ENCODE measurements at regions not wholly inside any gene's neighbourhood (a gene's known extent, or its start where the extent isn't known, plus 50 kb on each side); places are given as distances from the start of the nearest gene placed in this dataset.

DNA sequence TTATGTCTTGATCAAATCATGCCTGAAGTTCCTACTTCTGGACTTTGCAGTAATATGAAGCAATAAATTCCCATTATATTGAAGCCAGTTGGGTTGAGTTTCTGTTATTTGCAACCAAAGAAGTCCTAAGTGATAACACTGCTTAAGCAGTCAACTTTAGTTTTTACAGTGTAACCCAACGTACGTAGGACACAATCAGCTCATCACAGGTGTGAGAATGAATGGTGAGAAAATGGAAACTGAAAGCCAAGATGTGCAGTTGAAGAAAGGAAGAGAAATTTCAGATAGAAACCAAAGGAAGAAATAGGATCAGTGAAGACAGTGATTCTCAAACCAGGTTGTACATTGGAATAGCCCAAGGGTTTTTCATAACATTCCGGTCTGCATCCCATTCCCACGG, 211.4 kb upstream of the ZFP64 start:
- DNase-seq (ENCODE audit: low spot score): no peak

DNA sequence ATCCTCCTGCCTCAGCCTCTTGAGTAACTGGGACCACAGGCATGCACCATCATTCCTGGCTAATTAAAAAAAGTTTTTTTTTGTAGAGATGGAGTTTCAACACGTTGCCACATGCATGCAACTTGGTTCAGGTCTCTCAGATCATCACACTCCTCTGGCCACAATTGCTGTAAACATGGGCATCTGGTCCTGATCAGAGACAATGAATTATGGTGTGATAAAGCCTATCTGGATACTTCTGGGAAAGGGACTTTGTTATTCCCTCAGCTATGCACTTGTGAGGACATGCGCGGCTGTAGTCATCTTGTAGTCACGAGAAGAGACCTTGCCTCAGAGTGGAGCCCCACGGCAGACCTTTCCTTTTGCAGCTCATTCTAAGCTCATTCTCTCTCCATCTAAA, 210.9 kb upstream of the ZFP64 start:
- DNase-seq (ENCODE audit: low spot score): no peak

DNA sequence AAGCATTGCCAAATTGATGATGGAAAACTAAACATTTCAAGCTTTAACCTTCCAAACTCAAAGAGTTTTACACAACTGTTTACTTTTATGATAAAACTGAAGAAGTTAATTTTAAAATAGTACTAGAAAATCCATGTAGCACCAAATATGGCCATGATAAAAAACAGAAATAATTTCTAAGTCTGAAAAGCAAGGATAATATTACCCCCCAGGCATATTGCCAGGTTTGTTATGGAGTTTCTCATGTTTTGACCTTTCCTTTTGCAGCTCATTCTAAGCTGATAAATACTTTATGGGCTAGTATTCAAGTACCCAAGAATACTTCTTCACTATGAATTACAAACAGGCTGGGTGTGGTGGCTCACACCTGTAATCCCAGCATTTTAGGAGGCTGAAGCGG, 209.9 kb upstream of the ZFP64 start:
- no peak for DNase-seq (ENCODE audit: low spot score)

DNA sequence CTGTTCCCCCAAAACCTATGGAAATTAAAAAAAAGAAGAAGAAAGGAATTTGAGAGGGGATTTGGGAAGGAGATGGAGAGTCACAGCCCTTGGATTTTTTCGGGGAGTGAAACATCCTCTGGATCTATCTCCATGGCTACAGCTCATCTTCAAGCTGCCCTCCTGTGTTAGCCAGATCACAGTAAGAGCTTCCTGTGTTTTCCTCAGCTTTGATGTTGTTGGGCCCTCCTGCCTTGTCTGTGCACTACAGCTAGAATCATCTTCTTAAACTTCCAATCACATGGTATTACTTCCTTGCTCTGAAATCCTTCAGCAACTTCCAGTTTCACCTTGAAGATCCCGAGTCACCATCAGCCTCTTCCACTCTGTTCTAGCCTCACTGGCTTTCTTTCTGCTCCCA, 207.8 kb upstream of the ZFP64 start:
- no peak for DNase-seq (ENCODE audit: low spot score)

DNA sequence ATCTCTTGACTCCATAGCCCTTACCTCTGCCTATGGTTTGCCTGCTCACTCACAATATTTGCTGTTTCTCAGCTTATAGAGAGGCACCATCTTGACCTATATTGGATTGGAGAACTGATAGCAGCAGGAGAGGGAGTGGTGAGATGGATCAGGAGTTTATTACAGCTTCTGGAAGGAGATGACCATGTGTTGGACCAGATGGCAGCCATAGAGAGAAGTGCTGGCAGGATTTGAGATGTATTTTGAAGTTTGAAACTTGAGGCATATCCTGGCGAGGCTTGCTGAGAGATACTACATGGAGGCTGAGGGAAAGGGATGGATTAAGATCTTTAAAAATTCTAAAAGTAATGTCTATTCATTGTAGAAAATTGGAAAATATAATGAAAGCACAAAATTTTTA, 198.0 kb upstream of the ZFP64 start:
- DNase-seq (ENCODE audit: low spot score): no peak

DNA sequence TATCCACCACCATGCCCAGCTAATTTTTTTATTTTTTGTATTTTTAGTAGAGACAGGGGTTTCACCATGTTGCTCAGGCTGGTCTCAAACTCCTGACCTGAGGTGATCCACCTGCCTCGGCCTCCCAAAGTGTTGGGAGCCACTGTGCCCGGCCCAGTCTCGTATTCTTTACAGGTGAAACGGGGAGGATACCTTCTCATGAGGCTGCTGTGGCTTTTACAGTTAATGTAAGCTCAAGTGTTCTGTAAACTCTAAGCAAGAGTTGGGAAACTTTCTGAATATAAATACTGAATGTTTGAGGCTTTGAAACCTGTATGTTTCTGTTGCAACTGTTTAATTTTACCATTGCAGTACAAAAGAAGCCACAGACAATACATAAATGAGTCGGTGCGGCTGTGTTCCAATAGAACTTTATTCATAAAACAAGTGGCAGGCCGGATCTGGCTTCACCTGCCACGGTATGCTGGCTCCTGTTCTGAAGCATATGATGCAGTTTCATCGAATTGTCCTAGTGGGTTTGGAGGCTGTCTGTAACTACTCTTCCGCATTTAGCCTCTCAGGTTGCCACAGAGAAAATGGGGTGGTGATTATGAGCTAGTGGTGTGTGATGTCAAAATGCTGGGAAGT, 192.5 kb upstream of the ZFP64 start:
- DNase-seq (ENCODE audit: low spot score): no peak

DNA sequence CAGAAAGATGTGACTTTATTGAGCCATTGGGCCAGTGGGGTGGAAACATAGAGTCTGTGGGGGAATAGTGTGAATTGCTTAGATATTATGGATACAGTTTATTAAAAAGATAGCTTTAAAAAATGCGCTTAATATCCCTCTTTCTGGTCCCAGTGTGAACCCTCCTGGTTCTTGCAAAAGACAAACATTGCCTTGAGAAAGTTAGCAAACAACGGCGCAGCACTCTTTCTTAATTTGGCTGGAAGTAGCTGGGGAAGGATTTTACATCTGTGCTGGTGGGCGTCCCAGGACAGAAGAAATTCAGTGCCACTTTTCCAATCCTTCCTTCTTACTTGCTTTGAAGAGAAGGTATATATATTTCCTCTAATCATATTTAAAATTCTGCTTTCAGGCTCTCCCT, 191.4 kb upstream of the ZFP64 start:
- DNase-seq (ENCODE audit: low spot score): no peak

DNA sequence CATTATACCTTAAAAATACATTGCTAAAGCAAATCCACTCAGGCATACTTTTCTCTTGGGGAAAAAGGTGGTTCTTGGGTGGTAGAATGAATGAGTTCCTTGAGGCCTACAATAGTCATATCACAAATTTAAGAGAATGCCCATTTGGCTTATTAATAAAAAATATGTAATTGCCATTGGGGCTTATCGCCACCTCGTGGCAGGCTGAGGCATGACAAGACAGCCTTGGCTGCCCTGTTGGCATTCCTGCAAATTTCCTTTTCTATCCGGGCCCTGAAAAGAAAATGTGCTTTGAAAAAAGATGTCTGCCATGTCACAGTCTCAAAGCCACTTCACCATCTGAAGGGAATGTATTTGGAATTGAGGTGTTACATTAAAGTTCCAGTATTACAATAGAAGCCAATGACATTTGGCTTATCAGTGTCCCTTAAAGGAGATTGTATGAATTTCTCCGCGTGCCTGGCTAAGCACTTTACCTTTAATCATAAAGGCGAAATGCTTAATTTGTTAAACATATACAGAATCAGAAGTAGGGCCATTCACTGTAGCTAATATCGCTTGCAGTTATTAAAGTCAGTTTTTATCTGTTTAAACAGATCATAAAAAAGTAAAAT, 188.3 kb upstream of the ZFP64 start:
- peak; percentile 46 for DNase-seq (ENCODE audit: low spot score)

DNA sequence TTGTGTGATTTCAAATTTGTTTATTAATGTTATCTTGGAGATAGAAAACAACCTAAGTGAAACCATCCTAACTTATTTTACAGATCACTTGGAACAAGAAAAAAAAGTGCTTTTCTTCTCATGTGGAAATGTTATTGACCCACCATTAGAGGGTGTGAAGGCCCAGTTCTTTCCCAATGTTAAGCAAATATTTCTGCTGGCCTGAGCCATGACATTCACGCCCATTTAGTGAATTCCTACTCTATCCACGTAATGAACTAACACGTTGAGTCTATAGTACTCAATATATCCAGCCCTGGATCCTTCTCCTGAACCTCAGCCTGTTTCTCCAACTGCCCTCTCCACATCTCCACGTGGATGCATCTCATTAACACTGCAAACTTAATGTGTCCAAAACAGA, 180.6 kb upstream of the ZFP64 start:
- no peak for DNase-seq (ENCODE audit: low spot score)

DNA sequence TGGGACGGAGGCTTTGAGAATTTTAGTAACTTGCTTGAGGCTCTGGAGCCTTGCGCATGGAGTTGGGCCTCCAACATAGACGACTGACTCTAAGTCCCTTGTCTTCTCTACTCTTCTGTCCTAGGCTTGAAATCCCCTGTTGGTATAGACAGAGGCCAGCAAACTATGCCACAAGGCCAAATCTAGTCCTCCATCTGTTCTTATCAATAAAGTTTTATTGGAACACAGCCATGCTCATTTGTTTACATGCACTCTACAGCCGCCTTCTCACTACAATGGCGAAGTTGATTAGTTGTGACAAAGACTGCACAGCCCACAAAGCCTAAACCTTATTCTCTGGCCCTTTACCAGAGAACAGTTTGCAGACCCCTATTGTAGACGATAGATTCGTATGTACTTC, 174.1 kb upstream of the ZFP64 start:
- no peak for DNase-seq (ENCODE audit: low spot score)

DNA sequence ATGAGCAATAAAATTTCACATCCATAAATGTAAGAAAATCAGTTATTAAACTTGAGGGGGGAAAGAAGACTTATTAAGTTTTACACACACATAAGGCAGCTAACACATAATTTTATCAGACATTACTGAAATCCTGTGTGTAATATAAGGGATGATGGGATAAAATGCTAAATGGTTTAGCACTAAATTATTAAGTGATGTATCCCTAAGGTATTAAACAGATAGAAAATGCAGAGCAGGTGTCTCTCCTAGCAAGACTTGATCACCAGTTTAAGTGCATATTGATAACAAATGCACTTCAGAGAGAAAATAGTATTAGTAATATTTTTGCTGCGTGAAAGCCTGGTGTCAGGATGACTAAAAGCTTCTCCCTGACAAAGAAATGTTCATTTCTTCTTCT, 172.8 kb upstream of the ZFP64 start:
- DNase-seq (ENCODE audit: low spot score): no peak

DNA sequence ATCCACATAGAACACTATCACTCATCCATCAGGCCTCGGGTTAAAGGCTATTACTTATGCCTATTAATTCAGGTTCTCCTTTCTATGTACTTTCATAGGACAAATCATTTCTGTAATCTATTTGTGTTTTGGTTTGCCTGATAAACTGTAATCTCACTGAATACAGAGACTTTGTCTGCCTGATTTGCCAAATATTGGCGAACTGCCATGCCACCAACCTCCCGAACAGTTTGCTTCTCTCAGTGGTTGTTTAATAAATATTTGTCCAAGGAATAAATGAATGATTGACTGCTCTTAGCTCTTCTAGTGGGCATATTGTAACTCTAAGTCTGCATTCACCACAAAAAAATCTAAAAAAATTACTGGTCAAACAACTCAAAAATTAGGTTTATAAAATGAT, 170.1 kb upstream of the ZFP64 start:
- no peak for DNase-seq (ENCODE audit: low spot score)

DNA sequence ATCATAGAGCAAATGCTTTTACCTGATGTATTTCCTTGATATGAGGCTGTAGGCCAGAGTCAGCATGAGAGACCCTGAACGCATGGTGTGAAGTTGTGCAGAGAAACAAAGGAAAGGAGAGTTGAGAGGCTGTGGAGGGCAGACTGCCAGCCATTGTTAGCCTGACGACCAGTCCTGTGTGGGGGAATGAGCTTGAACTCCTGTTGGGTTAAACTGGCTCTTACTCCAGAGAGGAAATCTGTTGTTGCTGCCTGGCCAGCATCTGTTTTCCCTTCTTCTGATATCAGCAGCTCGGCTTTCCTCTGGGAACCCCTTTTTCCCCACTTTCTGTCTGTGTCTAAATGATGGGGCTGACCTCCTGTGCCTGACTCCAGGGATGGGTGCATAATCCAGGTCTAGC, 158.2 kb upstream of the ZFP64 start:
- DNase-seq (ENCODE audit: low spot score): no peak

DNA sequence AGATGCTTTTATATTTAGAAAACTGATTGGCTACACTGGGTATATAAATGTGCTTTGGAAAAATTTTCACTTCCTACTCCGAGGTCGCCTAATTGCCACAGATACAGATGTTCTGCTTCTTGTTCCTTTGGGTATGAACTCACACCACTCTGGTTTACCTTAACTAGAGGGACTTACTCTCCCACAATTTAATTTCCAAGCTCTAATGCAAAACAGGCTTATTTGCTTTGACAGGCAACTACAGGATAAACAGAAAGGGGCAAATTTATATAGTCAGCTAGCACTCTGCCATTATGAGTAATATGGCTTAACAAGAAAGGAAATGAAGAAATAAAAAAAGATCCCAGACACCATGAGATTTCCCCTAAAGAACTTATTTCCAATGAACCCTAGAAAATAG, 156.9 kb upstream of the ZFP64 start:
- DNase-seq (ENCODE audit: low spot score): no peak

DNA sequence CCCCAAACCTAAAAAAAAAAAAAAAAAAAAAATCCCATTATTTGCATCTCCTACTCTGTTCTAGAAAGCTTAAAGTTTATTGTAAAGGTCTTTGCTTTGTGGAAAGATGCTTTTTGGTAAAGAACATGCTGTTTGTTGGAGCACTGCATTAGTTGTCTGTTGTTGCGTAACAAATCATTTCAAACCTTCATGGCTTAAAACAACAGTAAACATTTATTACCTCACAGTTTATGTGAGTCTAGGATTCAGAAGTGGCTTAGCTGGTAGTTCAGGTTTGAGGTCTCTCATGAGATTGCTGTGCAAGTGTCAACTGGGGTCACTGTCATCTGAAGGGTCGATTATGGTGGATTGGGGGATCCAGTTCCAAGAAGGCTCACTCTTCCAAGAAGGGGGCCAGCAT, 155.2 kb upstream of the ZFP64 start:
- no peak for DNase-seq (ENCODE audit: low spot score)

DNA sequence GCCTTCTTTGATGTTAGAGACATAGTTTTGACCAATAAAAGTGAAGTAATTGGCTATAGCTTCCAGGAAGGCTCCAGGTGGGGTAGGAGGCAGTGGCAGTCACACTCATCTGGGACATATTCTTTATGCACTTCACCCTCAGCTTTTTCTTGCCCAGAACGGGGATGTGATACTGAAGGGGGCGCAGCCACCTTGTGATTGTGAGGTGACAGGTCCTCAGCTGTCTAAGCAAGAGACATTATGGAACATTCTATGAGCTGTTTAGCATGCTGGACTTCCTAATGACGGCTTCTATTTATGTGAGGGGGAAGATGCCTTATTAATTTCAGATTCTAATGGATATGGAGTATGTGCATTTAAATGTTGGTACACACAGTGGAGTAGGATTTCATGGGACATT, 151.3 kb upstream of the ZFP64 start:
- DNase-seq (ENCODE audit: low spot score): no peak

DNA sequence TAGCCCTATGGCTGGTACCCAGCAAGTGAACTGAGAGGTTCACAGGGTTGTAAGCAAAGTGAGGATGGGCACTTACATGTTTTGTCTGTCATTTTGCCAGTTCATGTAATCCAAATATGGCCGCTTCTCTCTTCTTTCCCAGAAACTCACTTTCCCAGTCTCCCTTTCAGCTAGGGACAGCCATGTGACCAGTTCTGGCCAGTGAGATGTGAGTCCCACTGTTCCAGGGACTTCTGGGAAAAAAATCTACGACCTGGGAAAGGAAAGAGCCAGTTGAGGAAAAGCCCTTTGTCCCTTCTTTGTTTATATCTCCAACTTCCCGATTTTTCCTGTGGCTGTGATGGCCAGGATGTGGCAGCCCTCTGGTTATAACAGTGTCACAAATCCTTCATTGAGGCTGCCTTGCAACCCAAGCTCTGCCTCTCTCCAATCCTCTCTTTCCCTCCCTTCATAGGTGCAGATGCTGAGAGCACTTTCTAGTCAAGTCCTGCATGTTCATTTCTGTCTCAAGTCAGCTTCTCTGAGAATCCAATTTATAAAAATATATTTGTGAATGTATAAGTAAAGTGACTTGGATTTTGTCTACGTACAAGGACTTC, 148.6 kb upstream of the ZFP64 start:
- DNase-seq (ENCODE audit: low spot score): no peak

DNA sequence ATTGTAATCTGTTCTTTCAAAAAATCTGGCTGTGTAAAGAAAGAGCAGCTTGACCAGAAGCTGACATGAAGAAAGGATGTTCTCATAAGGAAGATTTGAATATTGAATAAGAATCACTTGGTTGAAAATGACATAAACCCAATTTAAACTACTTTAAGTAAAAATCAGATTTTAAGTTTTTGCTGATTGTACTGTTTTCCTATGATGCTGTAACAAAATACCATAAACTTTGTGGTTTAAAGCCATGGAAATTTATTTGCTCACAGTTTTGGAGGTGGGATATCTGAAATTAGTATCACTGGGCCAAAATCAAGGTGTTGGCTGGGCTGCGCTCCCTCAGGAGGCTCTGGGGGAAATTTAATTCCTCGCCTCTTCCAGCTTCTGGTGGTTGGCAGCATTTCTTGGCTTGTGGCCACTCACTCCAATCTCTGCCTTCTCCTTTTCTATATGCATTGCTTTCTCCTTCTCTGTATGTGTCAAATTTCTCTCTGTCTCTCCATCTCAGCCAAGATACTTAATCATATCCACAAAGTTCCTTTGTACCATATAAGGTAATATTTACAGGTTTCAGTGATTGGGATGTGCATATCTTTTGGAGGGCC, 141.2 kb upstream of the ZFP64 start:
- DNase-seq (ENCODE audit: low spot score): no peak

DNA sequence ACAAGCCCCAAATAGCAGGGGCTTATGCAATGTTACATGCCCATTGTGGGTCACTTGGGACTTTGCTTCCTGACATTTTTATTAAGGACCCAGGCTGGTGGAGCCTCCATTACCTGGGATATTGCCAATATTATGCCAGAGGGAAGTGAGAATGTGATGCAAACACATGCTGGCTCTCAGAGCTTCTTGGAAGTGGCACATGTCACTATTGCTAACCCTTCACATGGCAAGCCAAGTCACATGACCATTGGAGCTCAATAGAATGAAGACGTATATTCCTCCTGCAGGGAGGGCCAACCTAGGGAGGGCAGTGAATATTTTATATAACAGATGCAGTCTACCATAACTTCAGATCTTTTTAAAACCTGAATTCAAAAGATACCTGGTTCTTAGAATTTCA, 140.7 kb upstream of the ZFP64 start:
- DNase-seq (ENCODE audit: low spot score): no peak

DNA sequence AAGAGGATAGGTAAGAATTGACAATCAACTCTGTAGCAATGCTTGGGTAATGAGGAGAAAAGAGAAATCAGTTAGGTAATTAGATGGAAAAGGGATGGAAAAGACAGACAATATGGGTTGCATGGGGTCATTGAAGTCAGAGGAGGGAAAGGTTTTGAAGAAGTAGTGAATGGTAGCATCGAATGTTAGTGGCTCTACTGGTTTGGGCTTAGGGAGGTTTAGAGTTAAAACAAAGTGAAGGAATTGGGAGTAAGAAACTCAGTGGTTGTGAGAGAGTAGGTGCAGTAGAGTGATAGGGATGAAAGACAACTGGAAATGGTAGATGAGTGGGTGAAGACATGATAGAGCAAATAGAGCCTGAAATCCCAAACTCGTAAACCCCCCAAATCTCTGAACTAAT, 140.1 kb upstream of the ZFP64 start:
- DNase-seq (ENCODE audit: low spot score): no peak

DNA sequence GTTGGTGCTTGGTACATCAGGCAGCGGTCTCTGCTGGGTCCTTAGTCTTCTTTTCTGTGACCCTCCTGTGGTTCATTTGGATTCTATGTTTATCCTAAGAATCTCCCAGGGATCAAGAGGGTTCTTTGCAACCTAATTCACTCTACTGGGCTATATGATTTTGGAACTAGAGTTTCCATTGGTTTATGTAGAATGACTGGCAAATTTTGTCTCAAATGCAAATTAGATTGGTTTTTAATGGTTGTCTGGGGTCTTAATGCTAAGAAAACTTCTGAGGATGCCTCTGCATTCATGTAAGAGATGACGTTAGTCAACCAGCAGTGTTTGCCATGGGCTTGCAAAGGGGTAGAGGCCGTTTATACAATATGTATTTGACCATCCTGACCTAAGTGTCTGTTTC, 129.8 kb upstream of the ZFP64 start:
- no peak for DNase-seq (ENCODE audit: low spot score)

DNA sequence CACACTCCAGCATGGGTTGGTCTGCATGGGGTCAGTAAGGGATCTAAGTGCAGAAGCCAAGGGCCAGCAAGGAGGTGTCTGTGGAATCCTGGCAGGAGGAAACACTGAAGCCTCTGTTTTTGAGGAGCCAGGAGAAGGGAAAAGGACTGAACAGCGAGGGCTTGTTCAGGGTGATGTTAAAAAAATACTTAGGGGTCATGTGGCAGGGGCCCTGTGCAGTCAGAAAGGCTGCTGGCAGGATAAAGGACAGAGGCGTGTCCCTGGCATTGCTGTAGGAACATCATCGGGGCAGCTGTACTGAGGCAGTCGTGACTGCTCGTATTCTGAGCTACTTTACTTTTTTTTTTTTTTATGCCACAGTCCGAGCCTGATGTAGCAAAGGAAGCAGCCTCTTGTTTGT, 127.1 kb upstream of the ZFP64 start:
- no peak for DNase-seq (ENCODE audit: low spot score)

DNA sequence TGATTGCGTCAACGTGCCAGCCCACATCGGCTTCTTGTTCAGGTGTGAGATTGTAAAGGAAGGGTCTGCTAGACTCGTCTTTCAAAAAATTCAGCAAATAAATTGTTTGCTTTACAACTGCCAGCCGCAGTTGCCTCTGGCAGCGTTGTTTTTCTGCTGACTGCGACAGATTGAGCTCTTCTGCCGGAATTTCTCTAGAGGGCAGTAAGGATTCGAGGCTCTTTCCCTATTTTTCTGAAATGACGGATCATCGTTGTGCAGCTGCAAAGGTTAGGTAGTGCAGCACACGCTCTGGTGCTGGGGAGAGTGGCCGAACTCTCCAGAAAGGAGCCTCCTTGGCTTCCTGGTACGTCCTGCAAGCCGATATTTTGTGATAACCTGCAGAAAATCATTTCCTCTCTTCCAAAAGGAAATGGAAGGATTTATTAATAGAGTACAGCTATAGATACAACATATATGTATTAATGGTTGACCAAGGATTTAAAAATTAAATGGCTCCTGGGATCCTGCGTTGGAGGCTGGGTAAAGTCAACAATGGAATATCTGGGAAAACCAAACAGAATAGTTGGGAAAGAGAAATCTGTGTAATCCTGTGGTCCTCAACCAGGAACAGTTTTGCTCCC, 121.9 kb upstream of the ZFP64 start:
- no peak for DNase-seq (ENCODE audit: low spot score)

All from ureter (tissue), 1 donor.